WTC11 (cell line): ENCODE measurements at regions not wholly inside any gene's neighbourhood (a gene's known extent, or its start where the extent isn't known, plus 50 kb on each side); places are given as distances from the start of the nearest gene placed in this dataset.

ENCODE experiments used
- ATAC-seq: fragments of 200-7000 bp; cut with Tn5 transposase; 2 replicates; pipeline ENCODE4 v1.10.0; 2021; ENCODE audit warnings: mild to moderate bottlenecking, moderate library complexity
- CTCF ChIA-PET: fragments of 300-600 bp; sonication (Branson Sonifier 250); formaldehyde crosslinking; loops from one replicate; lab custom pipeline; 2021; ENCODE audit warnings: antibody characterized with exemption; lab: Charles Lee
- POLR2A ChIA-PET: fragments of 350-600 bp; sonication (Branson Sonifier 250); formaldehyde crosslinking; loops from one replicate; lab custom pipeline; 2021; ENCODE audit warnings: antibody characterized with exemption; lab: Charles Lee
- DNase-seq: peaks from one replicate; pipeline ENCODE4 v3.0.0; 2021; ENCODE audit warnings: low spot score
- H3K27ac Mint-ChIP-seq: 2 replicates; pipeline ENCODE4 v1.8.0; 2021; ENCODE audit warnings: mixed read lengths
- H3K27me3 Mint-ChIP-seq: 2 replicates; pipeline ENCODE4 v1.8.0; 2021; ENCODE audit warnings: low read depth, mild to moderate bottlenecking, moderate library complexity, mixed read lengths
- H3K36me3 Mint-ChIP-seq: 2 replicates; pipeline ENCODE4 v1.8.0; 2021; ENCODE audit warnings: mixed read lengths
- H3K4me1 Mint-ChIP-seq: 2 replicates; pipeline ENCODE4 v1.8.0; 2022; ENCODE audit warnings: mixed read lengths
- H3K4me3 Mint-ChIP-seq: 2 replicates; pipeline ENCODE4 v1.8.0; 2021; ENCODE audit warnings: mild to moderate bottlenecking, moderate library complexity, mixed read lengths
- H3K9me3 Mint-ChIP-seq: 2 replicates; pipeline ENCODE4 v1.8.0; 2021; ENCODE audit warnings: mixed read lengths
- ESRRA ChIP-seq: sonication (generic); formaldehyde crosslinking; IDR thresholded peaks from 2 replicates; pipeline ENCODE4 v1.8.1; 2022; ENCODE audit warnings: mild to moderate bottlenecking, missing genetic modification reagents, borderline replicate concordance
- FOXP4 ChIP-seq: sonication (generic); formaldehyde crosslinking; IDR thresholded peaks from 2 replicates; pipeline ENCODE4 v1.8.0; 2022; ENCODE audit warnings: mild to moderate bottlenecking, missing genetic modification reagents
- GABPB1 ChIP-seq: sonication (generic); formaldehyde crosslinking; IDR thresholded peaks from 2 replicates; pipeline ENCODE4 v1.8.1; 2023; ENCODE audit warnings: mild to moderate bottlenecking, missing genetic modification reagents
- JAZF1 ChIP-seq: fragments of 250-450 bp; sonication (Bioruptor Pico); IDR thresholded peaks from 2 replicates; pipeline ENCODE4 v1.9.0; 2021; ENCODE audit warnings: moderate library complexity, mild to moderate bottlenecking, inconsistent platforms
- JUN ChIP-seq: sonication (generic); formaldehyde crosslinking; IDR thresholded peaks from 2 replicates; pipeline ENCODE4 v1.8.0; 2023; ENCODE audit warnings: mild to moderate bottlenecking, missing genetic modification reagents
- MLX ChIP-seq: sonication (generic); formaldehyde crosslinking; IDR thresholded peaks from 2 replicates; pipeline ENCODE4 v1.8.1; 2023; ENCODE audit warnings: mild to moderate bottlenecking, missing genetic modification reagents, moderate library complexity
- NFATC4 ChIP-seq: fragments of 250-450 bp; sonication (Bioruptor Pico); IDR thresholded peaks from 2 replicates; pipeline ENCODE4 v1.9.0; 2021; ENCODE audit warnings: mild to moderate bottlenecking
- NFYB ChIP-seq: sonication (generic); formaldehyde crosslinking; conservative IDR thresholded peaks from 2 replicates; pipeline ENCODE4 v1.8.0; 2022; ENCODE audit warnings: low read depth, missing genetic modification reagents
- OVOL2 ChIP-seq: fragments of 250-450 bp; sonication (Bioruptor Pico); IDR thresholded peaks from 2 replicates; pipeline ENCODE4 v1.9.0; 2021; ENCODE audit warnings: mild to moderate bottlenecking, borderline replicate concordance
- PRRX2 ChIP-seq: fragments of 250-450 bp; sonication (Bioruptor Pico); IDR thresholded peaks from 2 replicates; pipeline ENCODE4 v1.8.0; 2021; ENCODE audit warnings: mild to moderate bottlenecking
- RORB ChIP-seq: fragments of 250-450 bp; sonication (Bioruptor Pico); IDR thresholded peaks from 2 replicates; pipeline ENCODE4 v1.9.0; 2021; ENCODE audit warnings: mild to moderate bottlenecking
- SP1 ChIP-seq: sonication (generic); formaldehyde crosslinking; conservative IDR thresholded peaks from 2 replicates; pipeline ENCODE4 v1.8.1; 2022; ENCODE audit warnings: missing genetic modification reagents
- TEAD4 ChIP-seq: sonication (generic); formaldehyde crosslinking; IDR thresholded peaks from 2 replicates; pipeline ENCODE4 v1.8.0; 2022; ENCODE audit warnings: mild to moderate bottlenecking, missing genetic modification reagents
- TP53 ChIP-seq: sonication (generic); formaldehyde crosslinking; IDR thresholded peaks from 2 replicates; pipeline ENCODE4 v1.8.1; 2023; ENCODE audit warnings: mild to moderate bottlenecking, missing genetic modification reagents
- USF2 ChIP-seq: sonication (generic); formaldehyde crosslinking; IDR thresholded peaks from 2 replicates; pipeline ENCODE4 v1.8.1; 2023; ENCODE audit warnings: mild to moderate bottlenecking, missing genetic modification reagents, moderate library complexity
- ZBTB21 ChIP-seq: sonication (generic); formaldehyde crosslinking; IDR thresholded peaks from 2 replicates; pipeline ENCODE4 v1.8.1; 2023; ENCODE audit warnings: mild to moderate bottlenecking, missing genetic modification reagents, borderline replicate concordance
- ZNF121 ChIP-seq: sonication (generic); formaldehyde crosslinking; IDR thresholded peaks from 2 replicates; pipeline ENCODE4 v1.8.0; 2023; ENCODE audit warnings: missing genetic modification reagents
- ZNF138 ChIP-seq: sonication (generic); formaldehyde crosslinking; conservative IDR thresholded peaks from 2 replicates; pipeline ENCODE4 v1.8.1; 2022; ENCODE audit warnings: mild to moderate bottlenecking, moderate library complexity, missing genetic modification reagents
- ZNF232 ChIP-seq: sonication (generic); formaldehyde crosslinking; IDR thresholded peaks from 2 replicates; pipeline ENCODE4 v1.8.0; 2022; ENCODE audit warnings: mild to moderate bottlenecking, missing genetic modification reagents
- TF ChIP-seq, protein P1 (sequence below): fragments of 250-450 bp; sonication (Bioruptor Pico); IDR thresholded peaks from 2 replicates; pipeline ENCODE4 v1.8.0; 2021; ENCODE audit warnings: mild to moderate bottlenecking
- TF ChIP-seq, protein P2 (sequence below): sonication (generic); formaldehyde crosslinking; IDR thresholded peaks from 2 replicates; pipeline ENCODE4 v1.8.0; 2023; ENCODE audit warnings: mild to moderate bottlenecking, missing genetic modification reagents
- TF ChIP-seq, protein P3 (sequence below): sonication (generic); formaldehyde crosslinking; IDR thresholded peaks from 2 replicates; pipeline ENCODE4 v1.8.0; 2023; ENCODE audit warnings: missing genetic modification reagents
- TF ChIP-seq, protein P4 (sequence below): fragments of 250-450 bp; sonication (Bioruptor Pico); IDR thresholded peaks from 2 replicates; pipeline ENCODE4 v1.9.0; 2021; ENCODE audit warnings: mild to moderate bottlenecking
- TF ChIP-seq, protein P5 (sequence below): sonication (generic); formaldehyde crosslinking; IDR thresholded peaks from 2 replicates; pipeline ENCODE4 v1.8.0; 2022; ENCODE audit warnings: mild to moderate bottlenecking, missing genetic modification reagents

- Mint-ChIP-seq H3K4me3 (peak overlapping the region; percentile 0; the same call in 1 of the 2 replicates), H3K4me1 (peaks cover 65% of the 10 kb centered on the region), H3K27ac (no peak overlapping the region), H3K27me3 (peaks cover 3% of the 10 kb centered on the region; the same call in 1 of the 2 replicates), H3K9me3 (peaks cover 8% of the 10 kb centered on the region), H3K36me3 (no peaks in the 10 kb centered on the region)
- POLR2A ChIA-PET = interaction anchor here (0.8 kb wide), 1 partner anchor 258 kb away, joined by 3 read pairs; no protein-coding TSS in a partner anchor
- ATAC-seq (no peak), DNase-seq (no peak)
- TF ChIP-seq ZBTB21 (CRISPR knock-in tag) = no peak
- TF ChIP-seq MLX (CRISPR knock-in tag) = no peak
- no peak for TF ChIP-seq ZNF232 (CRISPR knock-in tag)
- no peak for TF ChIP-seq JAZF1 (CRISPR knock-in tag)
- TF ChIP-seq, protein P1, sequence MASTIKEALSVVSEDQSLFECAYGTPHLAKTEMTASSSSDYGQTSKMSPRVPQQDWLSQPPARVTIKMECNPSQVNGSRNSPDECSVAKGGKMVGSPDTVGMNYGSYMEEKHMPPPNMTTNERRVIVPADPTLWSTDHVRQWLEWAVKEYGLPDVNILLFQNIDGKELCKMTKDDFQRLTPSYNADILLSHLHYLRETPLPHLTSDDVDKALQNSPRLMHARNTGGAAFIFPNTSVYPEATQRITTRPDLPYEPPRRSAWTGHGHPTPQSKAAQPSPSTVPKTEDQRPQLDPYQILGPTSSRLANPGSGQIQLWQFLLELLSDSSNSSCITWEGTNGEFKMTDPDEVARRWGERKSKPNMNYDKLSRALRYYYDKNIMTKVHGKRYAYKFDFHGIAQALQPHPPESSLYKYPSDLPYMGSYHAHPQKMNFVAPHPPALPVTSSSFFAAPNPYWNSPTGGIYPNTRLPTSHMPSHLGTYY (CRISPR knock-in tag) = no peak
- TF ChIP-seq SP1 (CRISPR knock-in tag) = no peak
- no peak for TF ChIP-seq TP53 (CRISPR knock-in tag)
- no peak for TF ChIP-seq JUN (CRISPR knock-in tag)
- TF ChIP-seq USF2 (CRISPR knock-in tag) = no peak
- TF ChIP-seq, protein P2, sequence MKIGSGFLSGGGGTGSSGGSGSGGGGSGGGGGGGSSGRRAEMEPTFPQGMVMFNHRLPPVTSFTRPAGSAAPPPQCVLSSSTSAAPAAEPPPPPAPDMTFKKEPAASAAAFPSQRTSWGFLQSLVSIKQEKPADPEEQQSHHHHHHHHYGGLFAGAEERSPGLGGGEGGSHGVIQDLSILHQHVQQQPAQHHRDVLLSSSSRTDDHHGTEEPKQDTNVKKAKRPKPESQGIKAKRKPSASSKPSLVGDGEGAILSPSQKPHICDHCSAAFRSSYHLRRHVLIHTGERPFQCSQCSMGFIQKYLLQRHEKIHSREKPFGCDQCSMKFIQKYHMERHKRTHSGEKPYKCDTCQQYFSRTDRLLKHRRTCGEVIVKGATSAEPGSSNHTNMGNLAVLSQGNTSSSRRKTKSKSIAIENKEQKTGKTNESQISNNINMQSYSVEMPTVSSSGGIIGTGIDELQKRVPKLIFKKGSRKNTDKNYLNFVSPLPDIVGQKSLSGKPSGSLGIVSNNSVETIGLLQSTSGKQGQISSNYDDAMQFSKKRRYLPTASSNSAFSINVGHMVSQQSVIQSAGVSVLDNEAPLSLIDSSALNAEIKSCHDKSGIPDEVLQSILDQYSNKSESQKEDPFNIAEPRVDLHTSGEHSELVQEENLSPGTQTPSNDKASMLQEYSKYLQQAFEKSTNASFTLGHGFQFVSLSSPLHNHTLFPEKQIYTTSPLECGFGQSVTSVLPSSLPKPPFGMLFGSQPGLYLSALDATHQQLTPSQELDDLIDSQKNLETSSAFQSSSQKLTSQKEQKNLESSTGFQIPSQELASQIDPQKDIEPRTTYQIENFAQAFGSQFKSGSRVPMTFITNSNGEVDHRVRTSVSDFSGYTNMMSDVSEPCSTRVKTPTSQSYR (CRISPR knock-in tag) = no peak
- TF ChIP-seq GABPB1 (CRISPR knock-in tag) = no peak
- TF ChIP-seq OVOL2 = no peak
- TF ChIP-seq, protein P3, sequence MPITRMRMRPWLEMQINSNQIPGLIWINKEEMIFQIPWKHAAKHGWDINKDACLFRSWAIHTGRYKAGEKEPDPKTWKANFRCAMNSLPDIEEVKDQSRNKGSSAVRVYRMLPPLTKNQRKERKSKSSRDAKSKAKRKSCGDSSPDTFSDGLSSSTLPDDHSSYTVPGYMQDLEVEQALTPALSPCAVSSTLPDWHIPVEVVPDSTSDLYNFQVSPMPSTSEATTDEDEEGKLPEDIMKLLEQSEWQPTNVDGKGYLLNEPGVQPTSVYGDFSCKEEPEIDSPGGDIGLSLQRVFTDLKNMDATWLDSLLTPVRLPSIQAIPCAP (CRISPR knock-in tag) = no peak
- TF ChIP-seq FOXP4 (CRISPR knock-in tag) = no peak
- TF ChIP-seq TEAD4 (CRISPR knock-in tag) = no peak
- no peak for TF ChIP-seq ESRRA
- CTCF ChIA-PET = interaction anchor here (0.5 to 1.5 kb wide), 3 partner anchors 158 to 822 kb away, joined by 3 to 4 read pairs (median 3); no protein-coding TSS in a partner anchor
Measured at GRCh38 chr16:49022351-49022963, 259.2 kb downstream of the CBLN1 start.

DNA sequence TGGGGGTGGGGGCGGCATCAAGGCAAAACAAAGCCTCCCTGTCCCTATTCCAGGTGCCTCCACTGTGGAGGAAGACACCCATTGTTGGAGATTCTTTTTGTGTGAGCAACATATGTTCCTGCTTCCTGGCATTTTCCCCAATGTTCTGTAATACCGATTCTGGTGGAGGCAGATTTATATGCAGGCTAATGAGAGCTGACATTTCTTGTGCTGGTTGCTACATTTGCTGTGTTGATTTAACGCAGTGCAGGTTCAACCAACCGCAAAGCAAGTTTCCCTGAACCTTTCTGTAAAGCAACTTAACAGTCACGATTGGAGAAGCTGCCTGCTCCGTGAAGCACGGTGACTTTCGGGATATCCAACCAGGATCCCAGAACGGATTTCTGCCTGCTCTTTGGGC lies 260.5 kb downstream of the CBLN1 start:
- no peak overlapping the region; the same call in 1 of the 2 replicates for H3K27ac Mint-ChIP-seq
- H3K36me3 Mint-ChIP-seq = no peaks in the 10 kb centered on the region
- ChIA-PET CTCF (interaction anchor here (0.6 to 1.5 kb wide), 5 partner anchors 109 to 572 kb away, joined by 3 to 4 read pairs (median 4); no protein-coding TSS in a partner anchor), POLR2A (no interaction called here)
- H3K9me3 Mint-ChIP-seq = peaks cover 2% of the 10 kb centered on the region
- H3K27me3 Mint-ChIP-seq = peaks cover 3% of the 10 kb centered on the region; the same call in 1 of the 2 replicates
- no peak for DNase-seq
- no peak for ATAC-seq
- no peak overlapping the region for H3K4me3 Mint-ChIP-seq
- peaks cover 65% of the 10 kb centered on the region for H3K4me1 Mint-ChIP-seq
- TF ChIP-seq, protein P4, sequence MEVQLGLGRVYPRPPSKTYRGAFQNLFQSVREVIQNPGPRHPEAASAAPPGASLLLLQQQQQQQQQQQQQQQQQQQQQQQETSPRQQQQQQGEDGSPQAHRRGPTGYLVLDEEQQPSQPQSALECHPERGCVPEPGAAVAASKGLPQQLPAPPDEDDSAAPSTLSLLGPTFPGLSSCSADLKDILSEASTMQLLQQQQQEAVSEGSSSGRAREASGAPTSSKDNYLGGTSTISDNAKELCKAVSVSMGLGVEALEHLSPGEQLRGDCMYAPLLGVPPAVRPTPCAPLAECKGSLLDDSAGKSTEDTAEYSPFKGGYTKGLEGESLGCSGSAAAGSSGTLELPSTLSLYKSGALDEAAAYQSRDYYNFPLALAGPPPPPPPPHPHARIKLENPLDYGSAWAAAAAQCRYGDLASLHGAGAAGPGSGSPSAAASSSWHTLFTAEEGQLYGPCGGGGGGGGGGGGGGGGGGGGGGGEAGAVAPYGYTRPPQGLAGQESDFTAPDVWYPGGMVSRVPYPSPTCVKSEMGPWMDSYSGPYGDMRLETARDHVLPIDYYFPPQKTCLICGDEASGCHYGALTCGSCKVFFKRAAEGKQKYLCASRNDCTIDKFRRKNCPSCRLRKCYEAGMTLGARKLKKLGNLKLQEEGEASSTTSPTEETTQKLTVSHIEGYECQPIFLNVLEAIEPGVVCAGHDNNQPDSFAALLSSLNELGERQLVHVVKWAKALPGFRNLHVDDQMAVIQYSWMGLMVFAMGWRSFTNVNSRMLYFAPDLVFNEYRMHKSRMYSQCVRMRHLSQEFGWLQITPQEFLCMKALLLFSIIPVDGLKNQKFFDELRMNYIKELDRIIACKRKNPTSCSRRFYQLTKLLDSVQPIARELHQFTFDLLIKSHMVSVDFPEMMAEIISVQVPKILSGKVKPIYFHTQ (CRISPR knock-in tag) = no peak
- no peak for TF ChIP-seq TEAD4 (CRISPR knock-in tag)
- TF ChIP-seq NFATC4 (CRISPR knock-in tag) = no peak
- TF ChIP-seq, protein P5, sequence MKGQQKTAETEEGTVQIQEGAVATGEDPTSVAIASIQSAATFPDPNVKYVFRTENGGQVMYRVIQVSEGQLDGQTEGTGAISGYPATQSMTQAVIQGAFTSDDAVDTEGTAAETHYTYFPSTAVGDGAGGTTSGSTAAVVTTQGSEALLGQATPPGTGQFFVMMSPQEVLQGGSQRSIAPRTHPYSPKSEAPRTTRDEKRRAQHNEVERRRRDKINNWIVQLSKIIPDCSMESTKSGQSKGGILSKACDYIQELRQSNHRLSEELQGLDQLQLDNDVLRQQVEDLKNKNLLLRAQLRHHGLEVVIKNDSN (CRISPR knock-in tag) = no peak
- no peak for TF ChIP-seq PRRX2 (CRISPR knock-in tag)
- TF ChIP-seq NFYB = no peak
- TF ChIP-seq ESRRA = no peak
- no peak for TF ChIP-seq RORB
- no peak for TF ChIP-seq ZNF121
- TF ChIP-seq ZNF138 = no peak
